Endothelial cell of umbilical vein (primary cell): ENCODE measurements at regions not wholly inside any gene's neighbourhood (a gene's known extent, or its start where the extent isn't known, plus 50 kb on each side); places are given as distances from the start of the nearest gene placed in this dataset.

ENCODE experiments used
- BruUV-seq: library from RNA; stranded (reverse); fragments of 400-500 nt; replicated peaks from 2 replicates; lab custom pipeline; 2021; lab: Mats Ljungman, UMichigan
- CTCF ChIA-PET: fragments of 300-600, 350-600 bp; sonication (Branson Sonifier 250); formaldehyde crosslinking; loops from one replicate; lab custom pipeline; 2021; ENCODE audit warnings: antibody characterized with exemption, inconsistent platforms; lab: Charles Lee
- POLR2A ChIA-PET: fragments of 300-600, 350-600 bp; sonication (Branson Sonifier 250); formaldehyde crosslinking; loops from one replicate; lab custom pipeline; 2021; ENCODE audit warnings: antibody characterized with exemption, inconsistent platforms; lab: Charles Lee
- DNase-seq: peaks from one replicate; pipeline ENCODE4 v3.0.0-alpha.2; 2011; ENCODE audit warnings: low read depth, low spot score
- FAIRE-seq: peaks from 2 replicates; lab custom pipeline; 2011; peaks lifted over from hg19 to GRCh38; lab: Jason Lieb, UNC
- H2AFZ ChIP-seq: 2 replicates; pipeline ENCODE4 v1.6.0; 2012; ENCODE audit warnings: low read depth, low read length, control low read depth, inconsistent platforms
- H3K27ac ChIP-seq: 2 replicates; pipeline ENCODE4 v1.5.1; 2011; ENCODE audit warnings: low read depth, mild to moderate bottlenecking, control low read depth, low read length, moderate library complexity; ENCODE audit not compliant: insufficient read depth
- H3K27me3 ChIP-seq, 2 experiments: 2 replicates each; pipeline versions ENCODE4 v1.6.0 to v1.6.1; 2011; ENCODE audit warnings: low read length in 2 of 2, mixed read lengths in 1 of 2; ENCODE audit not compliant: control insufficient read depth in 2 of 2, insufficient read depth in 2 of 2
- H3K36me3 ChIP-seq, 2 experiments: 2 replicates in 1 of 2; 3 replicates in 1 of 2; pipeline ENCODE4 v1.5.1; 2011; ENCODE audit warnings: low read length in 2 of 2, mild to moderate bottlenecking in 1 of 2, moderate library complexity in 1 of 2; ENCODE audit not compliant: control insufficient read depth in 2 of 2, insufficient read depth in 2 of 2; ENCODE audit errors: extremely low read depth in 1 of 2
- H3K4me1 ChIP-seq: 3 replicates; pipeline ENCODE4 v1.5.1; 2011; ENCODE audit warnings: mild to moderate bottlenecking, low read length; ENCODE audit not compliant: control insufficient read depth, insufficient read depth; ENCODE audit errors: extremely low read depth
- H3K4me2 ChIP-seq: 2 replicates; pipeline ENCODE4 v1.6.1; 2011; ENCODE audit warnings: low read length, control low read depth, mixed read lengths; ENCODE audit not compliant: insufficient read depth
- H3K4me3 ChIP-seq, 3 experiments: fragments of 200-600 bp in 1 of 3; sonication (generic), shearing (Covaris generic) in 1 of 3; replicated peaks in 1 of 3; 2 replicates each; pipeline ENCODE4 v1.5.1; 2011 to 2016; ENCODE audit warnings: control low read depth in 3 of 3, low read length in 3 of 3, mild to moderate bottlenecking in 2 of 3, inconsistent platforms in 1 of 3, low read depth in 1 of 3, moderate library complexity in 1 of 3; ENCODE audit not compliant: insufficient read depth in 1 of 3
- H3K79me2 ChIP-seq: 2 replicates; pipeline ENCODE4 v1.6.0; 2012; ENCODE audit warnings: low read length, inconsistent platforms; ENCODE audit not compliant: control insufficient read depth, insufficient read depth
- H3K9ac ChIP-seq: replicated peaks from 2 replicates; pipeline ENCODE3; 2011; ENCODE audit warnings: low read length, control low read depth; ENCODE audit not compliant: insufficient read depth; ENCODE audit errors: extremely low read depth
- H3K9me1 ChIP-seq: replicated peaks from 3 replicates; pipeline ENCODE4 v1.6.0; 2011; ENCODE audit warnings: mild to moderate bottlenecking, low read length; ENCODE audit not compliant: control insufficient read depth, insufficient read depth; ENCODE audit errors: extremely low read depth
- H3K9me3 ChIP-seq: replicated peaks from 2 replicates; pipeline ENCODE4 v1.5.1; 2012; ENCODE audit warnings: low read length, inconsistent platforms; ENCODE audit not compliant: control insufficient read depth, insufficient read depth
- H4K20me1 ChIP-seq: replicated peaks from 2 replicates; pipeline ENCODE3; 2011; ENCODE audit warnings: mild to moderate bottlenecking, low read length; ENCODE audit not compliant: control insufficient read depth, insufficient read depth; ENCODE audit errors: extremely low read depth
- CTCF ChIP-seq, 2 donors: IDR thresholded peaks; 1 replicate in 1 of 2; 2 replicates in 1 of 2; pipeline ENCODE4 v1.5.1; 2011; ENCODE audit warnings: low read length in 2 of 2, mild to moderate bottlenecking in 2 of 2, moderate library complexity in 2 of 2, control low read depth in 1 of 2, inconsistent platforms in 1 of 2, low read depth in 1 of 2; ENCODE audit not compliant: insufficient read depth in 1 of 2; ENCODE audit errors: extremely low read depth in 1 of 2
- EZH2 ChIP-seq: IDR thresholded peaks from 2 replicates; pipeline ENCODE4 v1.6.1; 2012; ENCODE audit warnings: borderline replicate concordance, low read depth, mild to moderate bottlenecking, moderate library complexity, low read length, inconsistent platforms; ENCODE audit not compliant: severe bottlenecking
- FOS ChIP-seq: IDR thresholded peaks from 2 replicates; pipeline ENCODE4 v1.6.1; 2011; ENCODE audit warnings: mild to moderate bottlenecking, low read length, moderate library complexity, borderline replicate concordance; ENCODE audit not compliant: insufficient read depth
- GATA2 ChIP-seq: IDR thresholded peaks from 2 replicates; pipeline ENCODE4 v1.7.0; 2011; ENCODE audit warnings: low read depth, mild to moderate bottlenecking, moderate library complexity, mixed read lengths, low read length; ENCODE audit not compliant: insufficient read length, insufficient read depth
- JUN ChIP-seq: IDR thresholded peaks from 2 replicates; pipeline ENCODE4 v1.6.1; 2011; ENCODE audit warnings: borderline replicate concordance, low read depth; ENCODE audit not compliant: insufficient read length, insufficient read depth
- MAX ChIP-seq: IDR thresholded peaks from 2 replicates; pipeline ENCODE4 v1.6.1; 2011; ENCODE audit not compliant: insufficient read depth, insufficient read length
- MYC ChIP-seq: IDR thresholded peaks from one replicate; pipeline ENCODE4 v1.6.1; 2011; ENCODE audit warnings: mild to moderate bottlenecking, low read depth, low read length
- POLR2A ChIP-seq: IDR thresholded peaks from 2 replicates; pipeline ENCODE4 v1.6.1; 2012; ENCODE audit warnings: low read depth, mild to moderate bottlenecking, control low read depth, low read length
- POLR2AphosphoS5 ChIP-seq: IDR thresholded peaks from 2 replicates; pipeline ENCODE4 v1.6.1; 2012; ENCODE audit warnings: low read depth, mild to moderate bottlenecking, control low read depth, low read length, moderate library complexity; ENCODE audit not compliant: insufficient read depth
- dilution Hi-C: fragments of 300-500 bp; cut with MboI; formaldehyde crosslinking; loops from one replicate; pipeline ENCODE4 v1.15.0; 2019; ENCODE audit warnings: low sequenced_read_pairs; ENCODE audit not compliant: extremely low pct_ligation_motif_present
- intact Hi-C: fragments of 100-400 bp; cut with micrococcal nuclease; formaldehyde crosslinking; loops from one replicate; pipeline ENCODE4 v1.10.0; 2022

GRCh38 chr2:125643128-125643527, 1012.8 kb upstream of the GYPC start:
- Histone ChIP-seq H3K27ac (no peak overlapping the region), H3K4me1 (no peaks in the 10 kb centered on the region), H3K79me2 (no peaks in the 10 kb centered on the region), H3K4me3 (no peak overlapping the region), H3K9ac (no peak overlapping the region), H3K9me1 (no peaks in the 10 kb centered on the region), H2AFZ (no peak overlapping the region), H3K9me3 (no peaks in the 10 kb centered on the region), H3K36me3 (no peaks in the 10 kb centered on the region), H3K4me2 (no peak overlapping the region), H3K27me3 (no peaks in the 10 kb centered on the region), H4K20me1 (no peaks in the 10 kb centered on the region)
- no peak for DNase-seq
- no TSS peak for BruUV-seq
- TF ChIP-seq POLR2A (no peak), GATA2 (no peak), JUN (no peak), MAX (no peak), CTCF (IDR thresholded peaks at IDR 0.05; ENCODE audit: extremely low read depth in 1 of 2, insufficient read depth in 1 of 2, low read depth in 1 of 2, low read length in 2 of 2) (no peak), POLR2AphosphoS5 (no peak), FOS (no peak), MYC (no peak), EZH2 (no peak)
- ChIA-PET POLR2A (no interaction called here), CTCF (no interaction called here)
- intact Hi-C loops: no loop called here
- dilution Hi-C loops: no loop called here
- FAIRE-seq: no peak
